NCI-H226 (cell line): ENCODE measurements at regions not wholly inside any gene's neighbourhood (a gene's known extent, or its start where the extent isn't known, plus 50 kb on each side); places are given as distances from the start of the nearest gene placed in this dataset.
A peak's percentile ranks its signal among the peaks of the same experiment; 100 is the strongest.

Experiments used
- DNase-seq: peaks from one replicate; pipeline ENCODE4 v3.0.0-alpha.2; 2015

- DNase-seq: no peak
These were observed 93.0 kb upstream of the NPFFR2 start for GRCh38 chr4:71938776-71939175.

GRCh38 chr4:71941001-71941400 is 90.8 kb upstream of the NPFFR2 start:
- peak; percentile 22 for DNase-seq

- no peak for DNase-seq
These were observed 86.8 kb upstream of the NPFFR2 start for GRCh38 chr4:71944956-71945355.

GRCh38 chr4:71945791-71946190 is 86.0 kb upstream of the NPFFR2 start:
- DNase-seq: no peak

GRCh38 chr4:71958978-71959377 is 72.8 kb upstream of the NPFFR2 start:
- no peak for DNase-seq

- DNase-seq: no peak
These were observed 69.1 kb upstream of the NPFFR2 start for GRCh38 chr4:71962622-71963264.

- peak; percentile 72 for DNase-seq
These were observed 57.1 kb upstream of the NPFFR2 start for GRCh38 chr4:71974681-71975080.

- no peak for DNase-seq
These were observed 55.3 kb upstream of the NPFFR2 start for GRCh38 chr4:71976523-71976922.

GRCh38 chr4:71978210-71978835 is 53.5 kb upstream of the NPFFR2 start:
- DNase-seq: no peak

- DNase-seq: no peak
These were observed 50.8 kb upstream of the NPFFR2 start for GRCh38 chr4:71980976-71981375.
